Esophagus muscularis mucosa (tissue), 4 donors: ENCODE measurements at regions not wholly inside any gene's neighbourhood (a gene's known extent, or its start where the extent isn't known, plus 50 kb on each side); places are given as distances from the start of the nearest gene placed in this dataset.

Source experiments
- DNase-seq: peaks from one replicate; pipeline ENCODE4 v3.0.0-alpha.2; 2017; ENCODE audit errors: extremely low spot score
- H3K27ac ChIP-seq, 4 donors: fragments of 200-600 bp; sonication (generic); replicated peaks in 1 of 4; 1 replicate in 3 of 4; 2 replicates in 1 of 4; pipeline ENCODE4 v1.5.1; 2016 to 2019; ENCODE audit warnings: mild to moderate bottlenecking in 1 of 4
- H3K27me3 ChIP-seq, 4 donors: fragments of 200-600 bp; sonication (generic); one replicate each; pipeline versions ENCODE4 v1.5.1 to v1.6.0; 2016 to 2019
- H3K36me3 ChIP-seq, 4 donors: fragments of 200-600 bp; sonication (generic); one replicate each; pipeline ENCODE4 v1.5.1; 2016 to 2019
- H3K4me1 ChIP-seq, 4 donors: fragments of 200-600 bp; sonication (generic); one replicate each; pipeline ENCODE4 v1.5.1; 2016 to 2019
- H3K4me3 ChIP-seq, 4 donors: fragments of 200-600 bp; sonication (generic); 1 replicate in 2 of 4; 2 replicates in 2 of 4; pipeline ENCODE4 v1.5.1; 2016 to 2019; ENCODE audit warnings: mild to moderate bottlenecking in 4 of 4, moderate library complexity in 1 of 4
- H3K9me3 ChIP-seq, 4 donors: fragments of 200-600 bp; sonication (generic); 1 replicate in 3 of 4; 2 replicates in 1 of 4; pipeline ENCODE4 v1.5.1; 2016 to 2019
- CTCF ChIP-seq, 3 experiments: fragments of 200-600 bp in 2 of 3; fragments of 450-650 bp in 1 of 3; sonication (generic) in 2 of 3; IDR thresholded peaks; one replicate each; pipeline ENCODE4 v1.5.1; 2017 to 2019; ENCODE audit warnings: antibody characterized with exemption in 3 of 3, mild to moderate bottlenecking in 2 of 3, moderate library complexity in 1 of 3
- EP300 ChIP-seq: sonication (generic); formaldehyde crosslinking; IDR thresholded peaks from one replicate; pipeline ENCODE4 v1.6.1; 2017; ENCODE audit warnings: antibody characterized with exemption
- POLR2A ChIP-seq: fragments of 450-650 bp; IDR thresholded peaks from one replicate; pipeline ENCODE4 v1.6.1; 2017; ENCODE audit warnings: antibody characterized with exemption, moderate library complexity, mild to moderate bottlenecking, low read depth
- POLR2AphosphoS5 ChIP-seq, 2 donors: sonication (generic); formaldehyde crosslinking; IDR thresholded peaks; one replicate each; pipeline ENCODE4 v1.6.1; 2017; ENCODE audit warnings: antibody characterized with exemption in 2 of 2
- WGBS: methylation state at CpG from one replicate; pipeline ENCODE4 v1.1.5; 2018; 5-methylcytosine and 5-hydroxymethylcytosine counted together
- intact Hi-C: fragments of 100-400 bp; cut with DNase I; formaldehyde crosslinking; loops from one replicate; pipeline ENCODE4 v1.15.1; 2023

DNA sequence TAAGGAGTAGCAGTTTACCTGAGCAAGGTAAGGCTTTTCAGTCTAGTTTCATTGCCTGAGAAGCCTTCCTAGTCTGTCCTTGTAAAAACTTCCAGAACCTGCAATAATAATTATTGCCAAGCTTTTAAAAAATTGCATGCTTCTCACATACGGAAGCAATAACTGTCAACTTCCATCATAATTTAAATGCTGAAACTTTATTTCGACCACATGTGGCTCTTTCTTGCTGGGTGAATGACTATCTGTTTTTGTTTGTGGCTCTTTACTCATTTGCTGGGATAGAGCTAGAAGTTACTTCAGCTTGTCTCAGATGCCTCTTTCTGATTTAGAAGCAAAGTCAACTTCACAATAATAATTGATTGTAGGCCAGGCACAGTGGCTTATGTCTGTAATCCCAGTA lies 95.9 kb upstream of the COL21A1 start:
- TF ChIP-seq POLR2A = no peak
- no peak for TF ChIP-seq EP300
- no peak for TF ChIP-seq POLR2AphosphoS5 (IDR thresholded peaks at IDR 0.05)
- TF ChIP-seq CTCF (IDR thresholded peaks at IDR 0.05) = no peak
- intact Hi-C loops = no loop called here
- Histone ChIP-seq H3K4me1 (no peaks in the 10 kb centered on the region), H3K36me3 (no peaks in the 10 kb centered on the region), H3K9me3 (no peaks in the 10 kb centered on the region), H3K4me3 (no peak overlapping the region), H3K27ac (no peak overlapping the region), H3K27me3 (no peaks in the 10 kb centered on the region)
- 80% methylated on average over 2 of the region's 2 CpGs for WGBS
- DNase-seq = no peak

DNA sequence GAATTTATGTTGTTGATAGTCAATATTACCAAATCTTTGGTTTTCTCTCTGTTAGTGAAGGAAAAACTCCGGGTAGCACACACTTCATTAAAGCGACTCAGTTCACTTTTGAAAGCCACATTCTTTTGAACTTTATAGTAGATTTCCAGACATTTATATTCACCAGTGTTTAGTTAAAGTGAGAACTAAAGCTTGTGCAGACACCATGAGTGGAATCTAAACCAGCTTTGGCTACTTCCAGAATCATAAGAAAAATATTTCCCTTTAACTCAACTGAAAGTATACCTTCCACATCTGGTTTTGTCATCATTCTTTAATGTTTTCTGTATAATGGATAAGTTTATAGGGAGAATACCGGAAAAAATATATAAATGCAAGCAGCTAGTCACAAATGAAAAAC lies 92.1 kb upstream of the COL21A1 start:
- intact Hi-C loops = no loop called here
- no peaks in the 10 kb centered on the region for H3K36me3 ChIP-seq
- H3K27me3 ChIP-seq = no peaks in the 10 kb centered on the region
- no peaks in the 10 kb centered on the region for H3K4me1 ChIP-seq
- no peaks in the 10 kb centered on the region for H3K9me3 ChIP-seq
- 33% methylated on average over 3 of the region's 3 CpGs for WGBS
- TF ChIP-seq EP300 (no peak), POLR2AphosphoS5 (IDR thresholded peaks at IDR 0.05) (no peak), CTCF (IDR thresholded peaks at IDR 0.05) (no peak)
- no peak overlapping the region for H3K4me3 ChIP-seq
- no peak for DNase-seq
- no peak overlapping the region for H3K27ac ChIP-seq

DNA sequence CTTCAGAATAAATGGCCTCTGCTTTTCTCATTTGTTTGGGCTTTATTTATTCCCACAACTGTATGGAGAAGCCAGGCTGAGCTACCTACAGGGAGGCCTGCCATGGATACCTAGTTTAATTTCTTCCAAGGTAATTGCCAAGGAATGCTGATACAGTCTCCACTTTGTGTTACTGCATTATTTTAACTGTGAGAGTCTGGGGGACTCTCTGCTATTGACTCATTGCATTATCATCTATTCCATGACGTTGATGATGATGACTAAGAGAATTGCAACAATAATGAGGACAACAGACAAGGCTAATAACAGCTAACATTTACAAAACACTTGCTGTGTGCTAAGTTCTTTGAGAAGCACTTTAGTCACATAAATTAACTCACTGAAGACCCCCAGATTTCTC lies 88.3 kb upstream of the COL21A1 start:
- Histone ChIP-seq H3K9me3 (no peaks in the 10 kb centered on the region), H3K36me3 (no peaks in the 10 kb centered on the region), H3K4me3 (no peak overlapping the region), H3K4me1 (no peaks in the 10 kb centered on the region), H3K27ac (no peak overlapping the region), H3K27me3 (no peaks in the 10 kb centered on the region)
- intact Hi-C loops = no loop called here
- DNase-seq = no peak
- 44% methylated on average over 1 of the region's 1 CpG for WGBS
- TF ChIP-seq EP300 (no peak), CTCF (IDR thresholded peaks at IDR 0.05) (no peak), POLR2AphosphoS5 (IDR thresholded peaks at IDR 0.05) (no peak), POLR2A (no peak)

- no peak for DNase-seq
- Histone ChIP-seq H3K36me3 (no peaks in the 10 kb centered on the region), H3K27me3 (no peaks in the 10 kb centered on the region), H3K27ac (no peak overlapping the region), H3K4me3 (no peak overlapping the region), H3K4me1 (no peaks in the 10 kb centered on the region), H3K9me3 (no peaks in the 10 kb centered on the region)
- intact Hi-C loops = no loop called here
- TF ChIP-seq CTCF (IDR thresholded peaks at IDR 0.05) = no peak
- no peak for TF ChIP-seq POLR2A
- TF ChIP-seq EP300 = no peak
- no peak for TF ChIP-seq POLR2AphosphoS5 (IDR thresholded peaks at IDR 0.05)
- 77% methylated on average over 1 of the region's 1 CpG for WGBS
These were observed 87.6 kb upstream of the COL21A1 start for GRCh38 chr6:56334937-56335336.

- TF ChIP-seq EP300 = no peak
- TF ChIP-seq CTCF (IDR thresholded peaks at IDR 0.05) = no peak
- TF ChIP-seq POLR2AphosphoS5 (IDR thresholded peaks at IDR 0.05) = no peak
- TF ChIP-seq POLR2A = no peak
- Histone ChIP-seq H3K4me3 (no peak overlapping the region), H3K4me1 (peaks cover 0 to 21% (median 9%) of the 10 kb centered on the region in 4 donors), H3K27ac (no peak overlapping the region), H3K27me3 (no peaks in the 10 kb centered on the region), H3K9me3 (no peaks in the 10 kb centered on the region), H3K36me3 (no peaks in the 10 kb centered on the region)
- no peak for DNase-seq
- 61% methylated on average over 3 of the region's 3 CpGs for WGBS
- intact Hi-C loops = no loop called here
These were observed 82.1 kb upstream of the COL21A1 start for GRCh38 chr6:56329271-56330050.
